ENCODE measurements at regions not wholly inside any gene's neighbourhood (a gene's known extent, or its start where the extent isn't known, plus 50 kb on each side); places are given as distances from the start of the nearest gene placed in this dataset.
"Not testable (repeated sequence)": the region's sequence is repeated elsewhere in the genome, so short reads cannot be mapped to it uniquely, and the experiment has no call there.

DNA sequence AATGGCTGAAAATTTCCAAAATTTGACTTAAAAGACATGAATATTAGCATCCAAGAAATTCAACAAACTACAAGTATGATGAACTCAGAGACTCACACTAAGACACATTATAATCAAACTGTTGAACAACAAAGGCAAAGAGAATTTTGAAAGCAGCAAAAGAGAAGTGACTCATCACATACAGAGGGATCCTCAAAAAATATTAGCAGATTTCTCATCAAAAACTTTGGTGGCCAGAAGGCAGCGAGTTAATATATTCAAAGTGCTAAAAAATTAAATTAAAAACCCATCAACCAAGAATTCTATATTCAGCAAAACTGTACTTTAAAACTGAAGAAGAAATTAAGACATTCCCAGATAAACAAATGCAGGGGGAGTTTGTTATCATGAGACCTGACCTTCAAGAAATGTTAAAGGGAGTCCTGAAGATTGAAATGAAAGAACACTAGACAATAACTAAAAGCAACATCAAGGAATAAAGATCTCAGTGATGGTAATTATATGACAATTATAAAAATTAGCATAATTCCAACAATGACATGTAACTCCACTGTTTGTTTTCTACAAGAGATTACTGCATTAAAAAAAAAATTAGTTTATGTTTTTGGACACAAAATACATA, 150.0 kb downstream of the RNASET2 start:
- no peak for DNase-seq (ENCODE audit: low spot score)

DNA sequence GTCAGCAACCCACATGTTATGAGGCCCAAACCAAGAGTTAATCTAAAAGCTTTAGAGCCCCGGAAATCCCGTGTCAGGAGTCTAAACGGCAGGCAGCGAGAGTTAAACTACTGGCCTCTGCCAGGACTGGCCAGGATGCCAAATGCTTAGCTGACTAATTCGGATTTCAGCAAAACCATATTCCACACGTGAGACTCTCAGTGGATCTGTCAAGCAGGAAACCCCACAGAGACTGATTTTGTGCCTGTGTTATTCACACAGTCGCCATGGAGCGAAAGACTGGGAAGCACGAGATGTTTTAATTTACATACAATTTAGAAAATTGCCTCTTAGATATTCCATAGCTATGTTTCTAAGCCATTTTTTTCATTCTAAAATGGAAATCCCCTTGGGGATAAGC, 152.9 kb downstream of the RNASET2 start:
- no peak for DNase-seq (ENCODE audit: low spot score)

DNA sequence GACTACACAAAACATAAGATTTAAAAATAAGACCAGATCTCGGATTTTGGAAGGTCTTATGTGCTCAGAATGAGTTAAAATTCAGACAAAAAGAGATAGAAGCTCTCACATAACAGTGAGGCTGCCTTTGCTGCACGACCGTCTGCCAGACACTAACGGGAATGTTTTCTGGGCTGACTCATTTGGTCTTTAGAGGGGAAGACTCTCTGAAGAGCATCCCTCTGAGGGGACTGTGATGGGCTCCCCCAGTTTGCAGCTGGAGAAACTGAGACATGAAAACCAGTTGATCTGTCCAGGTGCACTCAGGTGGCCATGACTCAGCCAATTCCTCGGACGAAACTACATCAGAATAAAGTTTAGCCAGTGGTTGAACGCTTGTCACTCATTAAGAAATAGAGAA, 153.9 kb downstream of the RNASET2 start:
- no peak for DNase-seq (ENCODE audit: low spot score)

DNA sequence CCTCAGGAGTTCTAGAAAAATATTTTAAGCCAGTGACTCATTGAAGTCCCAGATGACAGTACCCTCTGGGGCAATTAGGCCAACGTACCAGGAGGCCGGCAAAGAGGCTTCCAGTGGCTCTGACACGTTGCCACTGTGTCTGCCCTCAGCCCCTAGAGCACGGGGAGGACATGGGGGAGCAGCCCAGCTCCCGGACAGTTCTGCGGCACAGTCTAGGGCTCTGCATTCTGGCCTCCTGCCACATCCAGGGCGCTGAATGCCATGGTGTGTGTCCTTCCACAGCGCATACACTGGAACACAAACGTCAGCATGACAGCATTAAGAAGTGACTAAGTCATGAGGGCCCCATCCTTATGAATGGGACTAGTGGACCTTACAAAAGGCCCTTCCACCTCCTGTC, 156.2 kb downstream of the RNASET2 start:
- no peak for DNase-seq (ENCODE audit: low spot score)

DNA sequence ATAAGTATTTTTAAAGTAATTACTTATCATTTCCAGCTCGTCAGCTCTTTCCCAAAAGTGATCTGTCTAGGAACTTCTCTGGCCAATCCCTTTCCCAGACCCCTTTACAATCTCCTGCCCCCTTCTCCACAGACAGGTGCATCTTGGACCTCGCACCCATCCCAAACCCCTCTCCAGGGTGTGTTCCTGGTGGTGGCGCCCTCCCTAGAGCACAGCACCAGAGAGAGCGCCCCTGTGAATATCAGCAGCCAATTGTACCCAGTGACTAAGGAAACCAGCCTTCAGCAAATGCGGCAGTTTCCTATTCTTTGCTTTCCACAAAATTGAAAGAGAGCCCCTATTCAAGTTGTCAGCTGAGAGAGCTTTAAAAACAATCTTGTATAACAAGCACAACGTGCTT, 157.7 kb downstream of the RNASET2 start:
- DNase-seq (ENCODE audit: low spot score) = no peak

DNA sequence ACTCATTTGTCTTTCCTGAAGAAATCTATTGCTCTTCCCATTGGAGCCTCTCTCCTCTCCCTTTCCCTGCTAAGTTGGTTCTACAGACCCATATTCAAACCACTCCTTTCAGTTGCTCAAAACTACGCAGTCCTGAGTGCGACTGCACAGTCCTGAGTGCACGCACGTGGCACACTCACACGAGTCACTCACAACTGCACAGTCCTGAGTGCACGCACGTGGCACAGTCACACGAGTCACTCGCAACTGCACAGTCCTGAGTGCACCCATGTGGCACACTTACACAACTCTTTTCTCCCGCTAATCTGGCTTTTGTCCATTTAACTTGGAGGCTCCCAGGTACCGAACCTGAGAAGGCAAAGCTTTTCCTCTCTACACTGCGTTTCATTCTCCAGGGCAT, 159.7 kb downstream of the RNASET2 start:
- DNase-seq (ENCODE audit: low spot score) = no peak

DNA sequence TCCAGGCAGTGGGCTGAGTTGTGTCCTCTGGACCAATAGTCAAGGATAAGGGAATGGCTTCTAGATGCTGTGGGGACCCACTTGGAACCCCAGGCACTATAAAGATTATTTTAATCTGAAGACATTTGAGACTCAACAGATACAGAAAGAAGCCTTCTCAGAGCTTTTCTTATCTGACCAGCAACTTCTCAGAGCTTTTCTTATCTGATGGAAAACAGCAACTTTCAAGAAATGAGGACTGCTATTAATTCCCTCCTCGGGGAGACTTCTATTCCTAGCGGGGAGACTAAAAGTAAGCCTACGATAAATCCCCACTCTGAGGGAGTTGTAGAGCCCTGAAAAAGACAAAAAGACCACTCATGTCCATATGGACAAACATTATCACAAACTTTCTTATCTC, 160.5 kb downstream of the RNASET2 start:
- no peak for DNase-seq (ENCODE audit: low spot score)

DNA sequence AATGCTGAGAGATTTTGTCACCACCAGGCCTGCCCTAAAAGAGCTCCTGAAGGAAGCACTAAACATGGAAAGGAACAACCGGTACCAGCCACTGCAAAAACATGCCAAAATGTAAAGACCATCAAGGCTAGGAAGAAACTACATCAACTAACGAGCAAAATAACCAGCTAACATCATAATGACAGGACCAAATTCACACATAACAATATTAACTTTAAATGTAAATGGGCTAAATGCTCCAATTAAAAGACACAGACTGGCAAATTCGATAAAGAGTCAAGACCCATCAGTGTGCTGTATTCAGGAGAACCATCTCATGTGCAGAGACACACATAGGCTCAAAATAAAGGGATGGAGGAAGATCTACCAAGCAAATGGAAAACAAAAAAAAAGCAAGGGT, 163.8 kb upstream of the RPS6KA2 start:
- DNase-seq (ENCODE audit: low spot score) = not testable (repeated sequence)

DNA sequence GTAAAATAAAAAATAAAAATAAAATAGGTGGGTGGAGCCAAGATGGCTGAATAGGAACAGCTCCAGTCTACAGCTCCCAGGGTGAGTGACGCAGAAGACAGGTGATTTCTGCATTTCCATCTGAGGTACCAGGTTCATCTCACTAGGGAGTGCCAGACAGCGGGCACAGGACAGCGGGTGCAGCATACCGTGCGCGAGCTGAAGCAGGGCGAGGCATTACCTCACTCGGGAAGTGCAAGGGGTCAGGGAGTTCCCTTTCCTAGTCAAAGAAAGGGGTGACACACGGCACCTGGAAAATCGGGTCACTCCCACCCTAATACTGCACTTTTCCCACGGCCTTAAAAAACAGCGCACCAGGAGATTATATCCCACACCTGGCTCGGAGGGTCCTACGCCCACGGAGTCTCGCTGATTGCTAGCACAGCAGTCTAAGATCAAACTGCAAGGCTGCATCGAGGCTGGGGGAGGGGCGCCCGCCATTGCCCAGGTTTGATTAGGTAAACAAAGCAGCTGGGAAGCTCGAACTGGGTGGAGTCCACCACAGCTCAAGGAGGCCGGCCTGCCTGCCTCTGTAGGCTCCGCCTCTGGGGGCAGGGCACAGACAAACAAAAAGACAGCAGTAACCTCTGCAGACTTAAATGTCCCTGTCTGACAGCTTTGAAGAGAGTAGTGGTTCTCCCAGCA, 161.9 kb upstream of the RPS6KA2 start:
- not testable (repeated sequence) for DNase-seq (ENCODE audit: low spot score)

DNA sequence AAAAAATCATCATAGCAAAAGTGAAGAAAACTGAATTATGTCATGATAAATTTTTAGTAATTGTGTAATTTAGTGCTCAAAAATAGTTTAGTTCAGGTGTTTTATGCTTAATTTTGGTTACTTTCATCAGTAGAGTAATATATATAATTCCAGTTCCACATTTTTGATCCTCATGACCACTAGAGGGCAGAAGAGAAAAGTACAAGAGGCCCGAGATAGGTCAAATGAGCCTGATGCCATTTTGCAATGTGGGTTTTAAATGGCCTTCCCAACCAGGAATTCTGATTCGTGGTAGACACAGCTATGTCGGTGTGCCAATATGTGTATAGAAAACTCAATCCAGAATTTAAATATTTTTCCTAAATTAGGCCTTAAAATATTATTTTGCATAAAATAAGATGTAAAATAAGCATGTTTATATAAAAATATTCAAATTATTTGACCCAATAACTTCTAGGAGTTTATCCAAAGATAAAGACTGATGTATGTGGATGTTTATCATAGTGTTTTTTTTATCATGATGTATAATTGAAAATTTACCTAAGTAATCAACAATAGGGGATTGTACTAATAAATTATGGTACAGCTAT, 159.7 kb upstream of the RPS6KA2 start:
- DNase-seq (ENCODE audit: low spot score) = peak; percentile 76

DNA sequence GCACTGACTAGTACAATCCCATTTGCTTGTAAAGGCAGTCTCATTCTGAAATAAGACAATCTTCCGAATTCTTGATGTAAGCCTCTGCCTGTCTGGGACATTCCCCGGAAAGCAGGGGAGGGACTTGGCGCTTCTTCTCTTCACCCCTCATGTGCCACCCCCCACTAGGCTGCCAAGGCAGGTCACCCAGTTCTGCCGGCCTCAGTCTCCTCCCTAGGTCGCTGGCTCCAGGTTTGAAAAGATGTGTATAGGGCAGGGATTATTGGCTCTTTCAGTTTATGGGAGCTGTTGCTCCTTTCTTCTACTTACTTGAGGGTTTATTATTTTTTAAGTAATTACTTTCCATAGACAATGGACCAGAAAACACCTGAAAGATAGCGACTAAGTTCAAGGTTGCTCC, 158.1 kb upstream of the RPS6KA2 start:
- DNase-seq (ENCODE audit: low spot score) = no peak

DNA sequence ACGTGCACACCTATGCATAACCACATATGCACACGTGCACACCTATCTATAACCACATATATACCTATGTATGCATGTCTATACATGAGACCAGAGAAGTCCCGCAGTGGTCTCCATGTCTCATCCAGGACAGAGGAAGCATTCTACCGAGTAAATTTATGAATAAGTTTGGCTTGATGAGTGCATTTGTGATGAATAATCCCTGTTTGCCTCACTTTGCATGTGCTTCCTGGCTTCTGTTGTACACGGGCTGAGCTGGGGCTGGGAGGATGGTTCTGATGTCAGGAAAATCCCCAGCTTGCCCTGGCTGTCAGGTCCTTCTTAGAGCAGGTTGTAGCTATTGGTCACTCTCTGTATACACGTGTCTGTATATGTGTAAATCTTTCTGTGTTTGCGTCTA, 157.6 kb upstream of the RPS6KA2 start:
- DNase-seq (ENCODE audit: low spot score) = no peak

DNA sequence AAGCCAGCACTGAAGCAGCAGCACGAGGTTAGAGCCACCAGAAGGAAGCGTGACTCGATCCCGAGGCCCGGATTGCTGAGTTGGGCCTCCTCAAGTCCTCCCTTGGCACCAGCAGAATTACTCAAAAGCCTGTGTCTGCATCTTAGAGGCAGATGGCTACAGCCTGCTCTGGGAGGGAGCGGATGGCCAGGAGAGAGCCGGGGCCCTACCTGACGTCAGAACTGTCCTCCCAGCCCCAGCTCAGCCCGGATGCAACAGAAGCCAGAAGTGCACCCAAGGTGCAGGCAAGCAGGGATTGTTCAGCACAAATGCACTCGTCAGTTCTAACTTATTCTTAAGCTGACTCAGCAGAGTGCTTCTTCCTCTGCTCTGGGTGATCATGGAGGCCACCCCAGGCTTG, 155.5 kb upstream of the RPS6KA2 start:
- no peak for DNase-seq (ENCODE audit: low spot score)

DNA sequence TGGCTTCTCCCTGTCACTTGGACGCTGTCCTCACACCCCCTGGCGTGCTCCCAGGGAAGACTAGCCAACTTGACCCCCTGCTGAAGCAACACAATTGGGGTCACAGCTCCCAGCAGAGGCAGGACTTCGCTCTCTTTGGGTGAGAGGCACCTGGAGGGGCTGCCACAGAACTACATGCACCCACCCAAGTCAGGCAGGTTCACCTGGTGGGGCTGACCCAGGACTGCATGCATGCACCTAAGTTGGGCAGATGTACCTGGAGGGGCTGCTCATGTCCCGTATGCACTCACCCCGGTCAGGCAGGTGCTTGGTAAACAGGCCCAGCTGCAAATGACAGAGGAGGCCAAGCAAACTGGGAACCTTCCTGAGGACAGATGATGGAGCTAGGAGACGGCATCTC, 154.3 kb upstream of the RPS6KA2 start:
- DNase-seq (ENCODE audit: low spot score) = no peak

DNA sequence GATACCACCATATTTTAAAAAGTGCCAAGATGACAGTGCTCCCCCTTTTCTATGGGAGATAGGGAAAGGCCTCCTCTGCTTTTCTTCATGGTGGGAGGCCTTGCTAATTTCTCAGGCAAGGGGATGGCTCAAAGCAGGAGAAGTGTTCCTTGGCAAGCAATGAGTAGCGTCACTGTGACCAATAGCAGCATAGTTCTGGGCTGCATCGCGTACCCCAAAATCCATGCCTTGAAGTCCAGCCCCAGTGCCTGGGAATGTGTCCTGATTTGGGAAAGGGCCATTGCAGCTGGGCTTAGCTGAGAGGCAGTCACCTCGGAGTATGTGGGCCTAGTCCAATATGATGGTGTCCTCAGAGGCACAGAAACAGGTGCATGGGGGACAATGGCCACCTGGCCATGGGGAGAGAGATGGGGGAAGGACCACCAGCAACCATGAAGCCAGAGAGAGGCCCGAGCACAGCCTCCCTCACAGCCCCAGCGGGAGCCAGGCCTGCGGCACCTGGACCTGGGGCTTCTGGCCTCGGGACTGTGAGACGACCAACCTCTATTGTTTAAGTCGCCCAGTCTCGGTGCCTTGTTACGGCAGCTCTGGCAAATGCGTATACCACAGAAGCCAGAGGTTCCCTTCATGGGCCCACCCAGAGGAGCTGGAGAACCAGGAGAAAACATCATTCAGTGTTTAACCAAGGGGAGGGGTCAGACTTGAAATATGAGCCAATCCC, 153.1 kb upstream of the RPS6KA2 start:
- no peak for DNase-seq (ENCODE audit: low spot score)

DNA sequence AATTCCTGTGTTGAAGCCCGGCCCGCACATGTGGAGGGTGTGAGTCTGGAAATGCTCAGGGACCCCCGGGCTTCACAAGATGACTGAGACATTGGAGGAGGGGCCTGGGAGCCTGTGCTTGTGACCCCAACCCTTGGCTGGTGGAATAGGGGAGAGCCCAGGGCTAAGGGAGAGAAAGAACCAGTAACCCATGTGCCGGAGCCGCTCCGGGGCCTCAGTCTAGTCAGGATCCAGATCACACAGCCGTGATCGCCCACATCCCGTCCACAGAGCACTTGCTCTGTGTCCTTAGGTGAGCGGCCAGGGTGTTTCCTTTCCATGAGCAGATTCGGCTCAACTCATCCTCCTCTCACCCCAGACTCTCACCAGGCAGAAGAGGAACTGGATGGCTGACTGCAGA, 152.3 kb upstream of the RPS6KA2 start:
- no peak for DNase-seq (ENCODE audit: low spot score)

DNA sequence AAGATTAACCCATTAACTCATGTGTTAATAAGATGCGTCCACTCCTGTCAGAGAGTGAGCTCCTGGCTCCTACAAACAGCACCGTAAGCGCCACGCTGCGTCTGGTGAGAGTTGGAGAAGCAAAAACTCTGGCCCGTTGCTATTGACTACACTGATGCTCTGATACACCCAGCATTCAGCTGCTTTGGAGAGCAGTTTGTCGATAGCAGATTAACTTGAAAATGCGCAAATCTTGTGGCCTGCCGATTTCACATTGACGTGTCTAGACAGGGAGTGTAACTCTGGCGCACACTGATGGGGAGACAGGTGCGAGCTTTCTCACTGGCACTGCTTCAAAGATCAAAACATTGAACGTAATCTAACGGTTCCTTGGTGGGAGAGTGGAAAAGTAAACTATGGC, 151.7 kb upstream of the RPS6KA2 start:
- DNase-seq (ENCODE audit: low spot score) = no peak

DNA sequence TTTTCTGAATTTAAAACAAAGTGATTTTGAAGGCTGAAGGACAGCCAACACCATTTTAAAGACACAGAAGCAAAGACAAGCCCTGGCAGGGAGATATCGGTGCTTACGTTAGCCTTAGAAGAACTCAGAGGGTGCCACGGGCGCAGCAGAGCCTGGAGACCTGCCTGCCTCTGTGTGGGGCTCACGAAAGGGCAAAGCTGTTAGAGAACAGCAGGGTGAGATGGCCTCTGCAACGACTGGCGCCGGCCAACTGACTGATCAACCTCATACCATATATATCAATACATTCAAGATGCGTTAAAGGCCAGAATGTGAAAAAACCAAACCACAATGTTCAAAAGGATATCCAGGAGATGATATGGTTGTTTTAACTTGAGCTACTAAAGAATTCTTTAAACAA, 151.0 kb upstream of the RPS6KA2 start:
- no peak for DNase-seq (ENCODE audit: low spot score)

DNA sequence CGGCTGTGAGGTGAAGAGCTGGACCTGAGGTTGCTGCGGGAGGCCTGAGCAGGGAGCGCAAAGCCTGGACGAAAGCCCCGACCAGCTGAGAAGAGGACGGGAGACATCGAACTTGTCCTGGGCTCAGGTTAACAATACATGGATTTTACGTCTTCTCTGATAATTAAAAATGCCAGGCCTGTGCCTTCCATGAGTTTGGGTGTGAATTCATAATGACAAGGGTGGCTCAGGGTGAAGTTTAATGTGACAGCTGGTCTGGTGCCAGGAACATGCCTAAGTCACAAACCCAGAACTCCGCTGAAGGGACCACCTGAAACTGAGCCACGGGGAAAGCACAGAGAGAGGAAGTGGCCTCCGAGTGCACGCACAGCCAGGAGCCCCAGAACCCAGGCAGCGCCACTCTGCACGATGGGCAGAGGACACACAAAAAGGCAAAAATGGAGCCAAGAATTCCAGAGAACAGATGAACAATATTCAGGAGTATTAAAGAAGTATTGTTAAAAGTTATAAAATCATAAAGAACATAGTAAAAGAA, 150.1 kb upstream of the RPS6KA2 start:
- no peak for DNase-seq (ENCODE audit: low spot score)

DNA sequence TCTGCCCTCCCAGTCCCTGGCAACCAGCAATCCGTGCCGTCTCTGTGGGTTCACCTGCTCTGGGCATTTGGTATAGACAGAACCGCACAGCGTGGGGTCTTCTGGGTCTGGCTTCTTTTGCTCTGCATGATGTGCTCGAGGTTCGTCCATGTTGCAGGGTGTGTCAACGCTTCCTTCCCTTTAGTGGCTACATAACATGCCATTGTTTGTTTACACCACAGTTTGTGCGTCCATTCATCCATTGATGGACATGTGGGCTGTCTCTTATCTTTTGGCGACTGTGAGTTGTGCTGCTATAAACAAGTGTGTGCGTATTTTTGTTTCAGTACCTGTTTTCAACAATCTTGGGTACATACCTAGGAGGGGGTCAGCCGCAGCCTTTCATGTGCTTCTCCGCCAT, 149.5 kb upstream of the RPS6KA2 start:
- DNase-seq (ENCODE audit: low spot score) = no peak

DNA sequence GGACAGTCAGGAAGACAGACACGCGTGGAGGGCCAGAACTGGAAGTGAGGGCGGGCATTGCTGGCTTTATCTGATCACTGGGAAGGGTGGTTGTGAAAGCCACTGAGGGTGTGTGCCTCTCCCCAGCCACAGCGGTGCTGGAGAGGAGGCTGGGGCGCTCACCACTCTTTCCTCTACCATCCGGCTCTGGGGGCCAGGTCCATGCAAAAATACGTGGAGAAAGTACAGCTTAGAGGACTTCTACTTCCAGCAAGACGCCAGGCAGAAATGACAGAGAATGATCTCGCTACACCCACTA, 148.8 kb upstream of the RPS6KA2 start:
- DNase-seq (ENCODE audit: low spot score) = no peak

DNA sequence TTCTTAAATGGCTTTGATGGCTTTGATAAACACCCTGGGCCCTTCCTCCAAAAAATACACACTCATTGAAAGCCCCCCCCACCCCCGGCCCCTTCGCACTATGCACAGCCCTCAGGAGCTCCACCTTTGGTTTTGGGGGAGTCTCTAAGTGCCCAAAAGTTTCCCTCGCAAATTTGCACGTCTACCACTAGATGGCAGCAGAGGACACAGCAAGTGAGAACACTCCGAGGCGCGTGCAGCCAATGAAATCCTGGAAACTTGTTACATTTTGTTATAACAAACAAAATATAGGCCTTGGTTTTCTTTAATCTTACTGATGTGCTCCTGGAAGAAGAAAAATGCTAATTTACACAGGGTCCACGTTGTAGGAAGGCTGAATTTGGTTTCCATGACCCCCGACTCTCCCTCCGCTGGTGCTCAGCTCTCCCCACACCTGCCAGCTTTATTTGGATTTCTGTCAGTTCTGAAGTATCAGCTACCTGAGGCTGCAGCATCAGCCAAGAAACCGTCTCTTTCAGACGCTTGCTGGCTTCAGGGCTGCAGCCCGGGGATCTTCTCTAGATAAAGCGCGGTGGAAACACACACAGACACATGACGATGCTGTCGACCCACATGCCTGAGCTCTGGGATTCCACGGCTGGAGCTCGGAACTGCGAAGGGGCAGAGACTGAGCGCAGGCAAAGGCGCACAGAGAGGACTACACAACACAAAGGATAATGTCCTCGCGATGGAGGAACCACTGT, 148.3 kb upstream of the RPS6KA2 start:
- DNase-seq (ENCODE audit: low spot score) = peak; percentile 70

All from RKO (cell line).